ENCODE measurements at regions not wholly inside any gene's neighbourhood (a gene's known extent, or its start where the extent isn't known, plus 50 kb on each side); places are given as distances from the start of the nearest gene placed in this dataset.

DNA sequence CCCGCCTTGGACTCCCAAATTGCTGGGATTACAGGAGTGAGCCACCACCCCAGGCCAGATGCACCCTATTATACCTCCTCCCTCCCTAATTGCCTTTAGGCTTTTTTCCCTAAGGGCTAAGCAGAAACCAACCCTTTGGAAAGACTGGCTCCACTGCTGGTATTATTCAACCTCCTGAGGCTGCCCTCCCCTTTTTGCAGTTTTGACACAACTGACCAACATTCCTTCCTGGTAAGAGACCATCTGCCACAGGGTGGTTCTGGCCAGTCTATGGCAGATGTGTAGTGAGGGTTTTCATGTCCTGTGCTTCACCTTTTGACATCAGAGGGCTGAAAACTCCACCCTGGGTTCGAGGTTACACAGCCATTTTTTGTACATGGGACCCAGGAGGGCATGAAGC lies 1785.3 kb upstream of the CELF4 start:
- Histone ChIP-seq H3K27ac (ENCODE audit: low read length) (no peak overlapping the region), H3K27me3 (ENCODE audit: control insufficient read depth, insufficient read depth, low read length) (no peaks in the 10 kb centered on the region), H3K9me3 (ENCODE audit: control insufficient read depth, insufficient read depth, low read length) (no peaks in the 10 kb centered on the region), H3K36me3 (ENCODE audit: control insufficient read depth, insufficient read depth, low read length) (no peaks in the 10 kb centered on the region), H3K4me1 (ENCODE audit: control insufficient read depth, insufficient read depth, low read length) (no peaks in the 10 kb centered on the region), H3K4me3 (ENCODE audit: low read length) (no peak overlapping the region)
- H3K4me1 Mint-ChIP-seq: peaks cover 0 to 5% of the 10 kb centered on the region in 2 donors
- TF ChIP-seq, protein P1, sequence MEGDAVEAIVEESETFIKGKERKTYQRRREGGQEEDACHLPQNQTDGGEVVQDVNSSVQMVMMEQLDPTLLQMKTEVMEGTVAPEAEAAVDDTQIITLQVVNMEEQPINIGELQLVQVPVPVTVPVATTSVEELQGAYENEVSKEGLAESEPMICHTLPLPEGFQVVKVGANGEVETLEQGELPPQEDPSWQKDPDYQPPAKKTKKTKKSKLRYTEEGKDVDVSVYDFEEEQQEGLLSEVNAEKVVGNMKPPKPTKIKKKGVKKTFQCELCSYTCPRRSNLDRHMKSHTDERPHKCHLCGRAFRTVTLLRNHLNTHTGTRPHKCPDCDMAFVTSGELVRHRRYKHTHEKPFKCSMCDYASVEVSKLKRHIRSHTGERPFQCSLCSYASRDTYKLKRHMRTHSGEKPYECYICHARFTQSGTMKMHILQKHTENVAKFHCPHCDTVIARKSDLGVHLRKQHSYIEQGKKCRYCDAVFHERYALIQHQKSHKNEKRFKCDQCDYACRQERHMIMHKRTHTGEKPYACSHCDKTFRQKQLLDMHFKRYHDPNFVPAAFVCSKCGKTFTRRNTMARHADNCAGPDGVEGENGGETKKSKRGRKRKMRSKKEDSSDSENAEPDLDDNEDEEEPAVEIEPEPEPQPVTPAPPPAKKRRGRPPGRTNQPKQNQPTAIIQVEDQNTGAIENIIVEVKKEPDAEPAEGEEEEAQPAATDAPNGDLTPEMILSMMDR (IDR thresholded peaks at IDR 0.05): no peak
- H3K9me3 Mint-ChIP-seq: peaks cover 9 to 18% of the 10 kb centered on the region in 2 donors
- H3K27me3 Mint-ChIP-seq (ENCODE audit: low read depth in 2 of 2): no peaks in the 10 kb centered on the region
- H3K4me3 Mint-ChIP-seq: no peak overlapping the region
- DNase-seq (no peak), ATAC-seq (no peak)
- no peaks in the 10 kb centered on the region for H3K36me3 Mint-ChIP-seq
- WGBS (ENCODE audit: insufficient coverage): 72% methylated on average over 2 of the region's 2 CpGs
- H3K27ac Mint-ChIP-seq: no peak overlapping the region
- intact Hi-C loops (cut with micrococcal nuclease): no loop called here

GRCh38 chr18:39349801-39350200 lies 1784.2 kb upstream of the CELF4 start:
- Histone ChIP-seq H3K36me3 (ENCODE audit: control insufficient read depth, insufficient read depth, low read length) (no peaks in the 10 kb centered on the region), H3K27me3 (ENCODE audit: control insufficient read depth, insufficient read depth, low read length) (no peaks in the 10 kb centered on the region), H3K27ac (ENCODE audit: low read length) (no peak overlapping the region), H3K4me3 (ENCODE audit: low read length) (no peak overlapping the region), H3K4me1 (ENCODE audit: control insufficient read depth, insufficient read depth, low read length) (no peaks in the 10 kb centered on the region), H3K9me3 (ENCODE audit: control insufficient read depth, insufficient read depth, low read length) (no peaks in the 10 kb centered on the region)
- H3K27ac Mint-ChIP-seq: no peak overlapping the region
- TF ChIP-seq, protein P1 (IDR thresholded peaks at IDR 0.05): no peak
- WGBS (ENCODE audit: insufficient coverage): 75% methylated on average over 2 of the region's 2 CpGs
- peaks cover 12 to 18% of the 10 kb centered on the region in 2 donors for H3K9me3 Mint-ChIP-seq
- intact Hi-C loops (cut with micrococcal nuclease): no loop called here
- no peak for DNase-seq
- H3K27me3 Mint-ChIP-seq (ENCODE audit: low read depth in 2 of 2): no peaks in the 10 kb centered on the region
- H3K36me3 Mint-ChIP-seq: no peaks in the 10 kb centered on the region
- no peak for ATAC-seq
- no peak overlapping the region for H3K4me3 Mint-ChIP-seq
- H3K4me1 Mint-ChIP-seq: peaks cover 0 to 5% of the 10 kb centered on the region in 2 donors

DNA sequence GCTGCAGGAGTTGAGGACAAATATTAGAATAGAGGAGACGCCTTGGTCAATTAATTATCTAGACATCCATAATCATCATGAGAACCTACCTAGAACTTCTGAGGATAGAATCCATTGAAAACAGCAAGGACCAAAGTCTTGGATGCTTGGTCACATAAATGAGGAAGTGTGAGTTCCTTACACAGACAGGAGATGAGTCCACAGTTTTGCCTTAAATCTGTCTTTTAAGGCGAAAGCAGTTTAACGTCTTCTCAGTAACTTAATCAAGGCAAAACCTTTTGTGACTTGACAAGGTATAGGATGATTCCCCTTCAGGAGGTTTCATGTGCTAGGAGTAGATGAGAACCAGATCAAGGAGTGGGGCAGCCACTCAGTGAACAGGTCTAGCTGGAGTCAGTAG lies 1783.2 kb upstream of the CELF4 start:
- Mint-ChIP-seq H3K4me1 (peaks cover 0 to 5% of the 10 kb centered on the region in 2 donors), H3K9me3 (peaks cover 16 to 24% of the 10 kb centered on the region in 2 donors), H3K27ac (no peak overlapping the region), H3K4me3 (no peak overlapping the region), H3K27me3 (ENCODE audit: low read depth in 2 of 2) (no peaks in the 10 kb centered on the region), H3K36me3 (no peaks in the 10 kb centered on the region)
- Histone ChIP-seq H3K4me1 (ENCODE audit: control insufficient read depth, insufficient read depth, low read length) (no peaks in the 10 kb centered on the region), H3K4me3 (ENCODE audit: low read length) (no peak overlapping the region), H3K27me3 (ENCODE audit: control insufficient read depth, insufficient read depth, low read length) (no peaks in the 10 kb centered on the region), H3K9me3 (ENCODE audit: control insufficient read depth, insufficient read depth, low read length) (no peaks in the 10 kb centered on the region), H3K27ac (ENCODE audit: low read length) (no peak overlapping the region), H3K36me3 (ENCODE audit: control insufficient read depth, insufficient read depth, low read length) (no peaks in the 10 kb centered on the region)
- DNase-seq (no peak), ATAC-seq (no peak)
- intact Hi-C loops (cut with micrococcal nuclease): no loop called here
- TF ChIP-seq, protein P1 (IDR thresholded peaks at IDR 0.05): no peak
- WGBS (ENCODE audit: insufficient coverage): 52% methylated on average over 2 of the region's 3 CpGs

GRCh38 chr18:39347701-39348100 lies 1782.1 kb upstream of the CELF4 start:
- Mint-ChIP-seq H3K36me3 (no peaks in the 10 kb centered on the region), H3K27me3 (ENCODE audit: low read depth in 2 of 2) (no peaks in the 10 kb centered on the region), H3K27ac (no peak overlapping the region), H3K4me3 (no peak overlapping the region), H3K4me1 (peaks cover 0 to 5% of the 10 kb centered on the region in 2 donors), H3K9me3 (peaks cover 15 to 20% of the 10 kb centered on the region in 2 donors)
- no peaks in the 10 kb centered on the region for H3K9me3 ChIP-seq (ENCODE audit: control insufficient read depth, insufficient read depth, low read length)
- no peak for DNase-seq
- no peak for ATAC-seq
- intact Hi-C loops (cut with micrococcal nuclease): no loop called here
- H3K27ac ChIP-seq (ENCODE audit: low read length): no peak overlapping the region
- no peaks in the 10 kb centered on the region for H3K4me1 ChIP-seq (ENCODE audit: control insufficient read depth, insufficient read depth, low read length)
- no peak overlapping the region for H3K4me3 ChIP-seq (ENCODE audit: low read length)
- H3K36me3 ChIP-seq (ENCODE audit: control insufficient read depth, insufficient read depth, low read length): no peaks in the 10 kb centered on the region
- 75% methylated on average over 5 of the region's 5 CpGs for WGBS (ENCODE audit: insufficient coverage)
- TF ChIP-seq, protein P1 (IDR thresholded peaks at IDR 0.05): no peak
- H3K27me3 ChIP-seq (ENCODE audit: control insufficient read depth, insufficient read depth, low read length): no peaks in the 10 kb centered on the region
